K562 (cell line): ENCODE measurements at regions not wholly inside any gene's neighbourhood (a gene's known extent, or its start where the extent isn't known, plus 50 kb on each side); places are given as distances from the start of the nearest gene placed in this dataset.

Source experiments
- ATAC-seq: fragments of 200-7000 bp; cut with Tn5 transposase; 3 replicates; pipeline ENCODE4 v1.9.1; 2020; ENCODE audit warnings: moderate library complexity
- BruUV-seq: library from RNA; stranded (reverse); fragments of 400-500 nt; replicated peaks from 2 replicates; lab custom pipeline; 2021; lab: Mats Ljungman, UMichigan
- CTCF ChIA-PET: fragments of 300-600 bp; formaldehyde crosslinking; extraction: SDS; loops from one replicate; lab custom pipeline; 2021; ENCODE audit warnings: low intra/inter-chr PET ratio; lab: Yijun Ruan, JAX
- POLR2A ChIA-PET: fragments of 300-600, 350-650 bp; sonication (Branson Sonifier 250); formaldehyde crosslinking; extraction: SDS; loops from one replicate; lab custom pipeline; 2021; ENCODE audit warnings: antibody characterized with exemption, inconsistent platforms; lab: Yijun Ruan, JAX
- DNase-seq, 4 experiments: peaks; one replicate each; pipeline versions ENCODE4 v3.0.0 to v3.0.0-alpha.2; 2011 to 2018; ENCODE audit warnings: low spot score in 3 of 4, mixed read lengths in 3 of 4; ENCODE audit errors: extremely low read depth in 1 of 4
- FAIRE-seq: peaks from 2 replicates; lab custom pipeline; 2011; peaks lifted over from hg19 to GRCh38; lab: Jason Lieb, UNC
- H2AFZ ChIP-seq: 2 replicates; pipeline ENCODE4 v1.6.0; 2011; ENCODE audit warnings: low read depth, low read length, control low read depth, inconsistent platforms
- H3K27ac ChIP-seq: fragments of 200-600 bp; 3 replicates; pipeline ENCODE4 v1.8.0; 2011; ENCODE audit warnings: low read depth, mild to moderate bottlenecking, control low read depth, inconsistent platforms, low read length, moderate library complexity, mixed read lengths; ENCODE audit errors: extremely low read depth
- H3K27me3 ChIP-seq, 2 experiments: fragments of 300-600 bp in 1 of 2; 2 replicates in 1 of 2; 3 replicates in 1 of 2; pipeline versions ENCODE4 v1.6.0 to v1.8.0; 2011; ENCODE audit warnings: inconsistent platforms in 2 of 2, low read length in 2 of 2, mild to moderate bottlenecking in 1 of 2, mixed read lengths in 1 of 2, moderate library complexity in 1 of 2; ENCODE audit not compliant: control insufficient read depth in 2 of 2, insufficient read depth in 2 of 2
- H3K36me3 ChIP-seq: fragments of 300-600 bp; 3 replicates; pipeline ENCODE4 v1.8.0; 2011; ENCODE audit warnings: mild to moderate bottlenecking, low read length, inconsistent platforms; ENCODE audit not compliant: control insufficient read depth, insufficient read depth
- H3K4me1 ChIP-seq, 2 experiments: fragments of 200-600 bp in 1 of 2; replicated peaks in 1 of 2; 2 replicates in 1 of 2; 3 replicates in 1 of 2; pipeline versions ENCODE4 v1.5.1 to v1.8.0; 2011; ENCODE audit warnings: inconsistent platforms in 2 of 2, low read length in 2 of 2, mild to moderate bottlenecking in 1 of 2, mixed read lengths in 1 of 2, moderate library complexity in 1 of 2; ENCODE audit not compliant: control insufficient read depth in 2 of 2, insufficient read depth in 2 of 2
- H3K4me2 ChIP-seq: 2 replicates; pipeline ENCODE4 v1.6.1; 2011; ENCODE audit warnings: low read length, control low read depth, inconsistent platforms, mixed read lengths; ENCODE audit not compliant: insufficient read depth
- H3K4me3 ChIP-seq: fragments of 200-600 bp; sonication (generic), shearing (Covaris generic); 2 replicates; pipeline ENCODE4 v1.5.1; 2016; ENCODE audit warnings: control low read depth, inconsistent platforms
- H3K79me2 ChIP-seq: fragments of 200-600 bp; 3 replicates; pipeline ENCODE4 v1.8.0; 2011; ENCODE audit warnings: low read length, inconsistent platforms; ENCODE audit not compliant: control insufficient read depth, insufficient read depth
- H3K9ac ChIP-seq, 2 experiments: 2 replicates each; pipeline versions ENCODE4 v1.6.0 to v1.6.1; 2011; ENCODE audit warnings: low read depth in 2 of 2, low read length in 2 of 2, control low read depth in 1 of 2, inconsistent platforms in 1 of 2, mild to moderate bottlenecking in 1 of 2, mixed read lengths in 1 of 2; ENCODE audit not compliant: insufficient read depth in 1 of 2
- H3K9me1 ChIP-seq: one replicate; pipeline ENCODE4 v1.6.0; 2011; ENCODE audit warnings: inconsistent platforms, mild to moderate bottlenecking, low read length, moderate library complexity; ENCODE audit not compliant: control insufficient read depth, insufficient read depth
- H3K9me3 ChIP-seq: replicated peaks from 2 replicates; pipeline ENCODE4 v1.5.1; 2011; ENCODE audit warnings: low read depth, low read length, inconsistent platforms; ENCODE audit not compliant: control insufficient read depth, insufficient read depth
- H4K20me1 ChIP-seq: replicated peaks from 2 replicates; pipeline ENCODE4 v1.6.1; 2011; ENCODE audit warnings: low read length, inconsistent platforms, mixed read lengths; ENCODE audit not compliant: control insufficient read depth, insufficient read depth
- SMC3 ChIP-seq: conservative IDR thresholded peaks from 2 replicates; pipeline ENCODE4 v1.6.1; 2011; ENCODE audit warnings: low read depth, low read length, improper control_type of control experiment; ENCODE audit not compliant: insufficient read depth
- ZNF41 ChIP-seq: fragments of 250-450 bp; sonication (Bioruptor Pico); conservative IDR thresholded peaks from 2 replicates; pipeline ENCODE4 v1.4.0; 2020; ENCODE audit warnings: mild to moderate bottlenecking
- WGBS: fragments of 100-300 bp; shearing (Covaris generic); methylation state at CpG from one replicate; pipeline ENCODE4 v1.1.6; 2016; ENCODE audit warnings: low coverage, mixed read lengths; ENCODE audit not compliant: insufficient coverage; ENCODE audit errors: missing lambda C conversion rate; 5-methylcytosine and 5-hydroxymethylcytosine counted together
- in situ Hi-C: fragments of 300-500 bp; cut with MboI; formaldehyde crosslinking; loops from 4 replicates; pipeline ENCODE4 v1.15.0; 2018; ENCODE audit warnings: inconsistent platforms, mixed read lengths
- intact Hi-C: fragments of 100-400 bp; cut with micrococcal nuclease; formaldehyde crosslinking; loops from 2 replicates; pipeline ENCODE4 v1.14.2; 2022
- TF ChIP-seq, protein P1 (sequence below): fragments of 250-450 bp; sonication (Bioruptor Pico); IDR thresholded peaks from 2 replicates; pipeline ENCODE4 v1.8.0; 2021; ENCODE audit warnings: borderline replicate concordance, mild to moderate bottlenecking, moderate library complexity; ENCODE audit not compliant: poor library complexity, severe bottlenecking
- TF ChIP-seq, protein P2 (sequence below): fragments of 450-650 bp; formaldehyde crosslinking; IDR thresholded peaks from 2 replicates; pipeline ENCODE4 v1.4.0; 2022; ENCODE audit warnings: missing genetic modification characterization
- TF ChIP-seq, protein P3 (sequence below): IDR thresholded peaks from 2 replicates; pipeline ENCODE4 v1.6.1; 2012; ENCODE audit warnings: low read depth, low read length, improper control_type of control experiment, borderline replicate concordance
- TF ChIP-seq, protein P4 (sequence below): fragments of 450-650 bp; IDR thresholded peaks from 2 replicates; pipeline ENCODE4 v1.6.1; 2017; ENCODE audit warnings: mild to moderate bottlenecking, moderate library complexity
- TF ChIP-seq, protein P5 (sequence below): fragments of 250-450 bp; sonication (Bioruptor Pico); IDR thresholded peaks from 2 replicates; pipeline ENCODE4 v1.8.0; 2021; ENCODE audit warnings: moderate library complexity, mild to moderate bottlenecking, inconsistent platforms
- TF ChIP-seq, protein P6 (sequence below): fragments of 250-450 bp; sonication (Bioruptor Pico); IDR thresholded peaks from 2 replicates; pipeline ENCODE4 v1.5.0; 2022; ENCODE audit warnings: mild to moderate bottlenecking
- TF ChIP-seq, protein P7 (sequence below), 3 experiments: IDR thresholded peaks in 2 of 3; conservative IDR thresholded peaks in 1 of 3; 2 replicates each; pipeline ENCODE4 v1.5.1; 2011 to 2012; ENCODE audit warnings: low read length in 3 of 3, mild to moderate bottlenecking in 3 of 3, control low read depth in 2 of 3, improper control_type of control experiment in 1 of 3, inconsistent platforms in 1 of 3, low read depth in 1 of 3, mixed read lengths in 1 of 3, moderate library complexity in 1 of 3; ENCODE audit not compliant: insufficient read depth in 2 of 3

DNA sequence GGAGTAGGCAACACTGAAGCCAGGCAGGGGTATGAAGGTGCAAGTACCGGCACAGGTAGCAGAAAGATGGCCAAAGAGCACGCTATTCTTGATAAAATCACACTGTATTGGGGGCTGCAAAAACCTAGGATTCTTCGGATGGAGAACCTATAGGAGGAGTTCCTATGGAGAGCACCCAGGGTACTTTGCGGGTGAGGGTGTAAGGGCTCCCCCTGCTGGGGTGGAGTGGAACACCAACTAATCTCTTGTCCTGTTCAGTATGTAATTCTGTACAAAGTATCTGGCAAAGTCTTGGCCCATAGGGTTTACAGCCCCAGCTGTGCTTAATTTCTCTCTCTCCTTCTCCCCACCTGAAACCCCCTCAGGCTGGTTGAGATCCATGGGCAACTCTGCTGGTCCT, 393.1 kb upstream of the ASIC2 start (continued):
- no peak for TF ChIP-seq ZNF41 (CRISPR knock-in tag)
- TF ChIP-seq, protein P1, sequence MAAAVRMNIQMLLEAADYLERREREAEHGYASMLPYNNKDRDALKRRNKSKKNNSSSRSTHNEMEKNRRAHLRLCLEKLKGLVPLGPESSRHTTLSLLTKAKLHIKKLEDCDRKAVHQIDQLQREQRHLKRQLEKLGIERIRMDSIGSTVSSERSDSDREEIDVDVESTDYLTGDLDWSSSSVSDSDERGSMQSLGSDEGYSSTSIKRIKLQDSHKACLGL: no peak
- 0 out of 2 replicates have a peak, but pooled peaks have one; percentile 5 for TF ChIP-seq SMC3

DNA sequence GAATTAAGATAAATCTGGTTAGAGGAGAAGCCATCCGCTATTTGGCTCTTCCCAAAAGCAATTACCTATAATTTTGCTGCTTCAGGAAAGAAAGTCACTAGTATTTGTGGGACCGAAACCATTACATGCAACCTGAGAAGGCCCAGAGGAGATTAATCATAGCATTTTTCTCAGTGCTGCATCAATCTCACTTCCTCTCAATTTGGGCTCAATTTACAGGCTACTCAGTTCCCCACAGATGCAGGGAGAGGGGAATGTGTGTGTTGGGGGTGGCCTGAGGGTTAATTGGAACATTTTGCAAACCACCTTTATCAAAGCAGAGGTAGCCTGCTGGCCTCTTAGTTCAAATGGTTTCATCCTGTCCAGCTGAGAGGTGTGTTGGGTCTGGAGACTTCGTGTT, 394.7 kb upstream of the ASIC2 start:
- in situ Hi-C loops (no loop called here), intact Hi-C loops (no loop called here)
- Histone ChIP-seq H3K9me3 (no peaks in the 10 kb centered on the region), H3K4me2 (no peak overlapping the region), H4K20me1 (no peaks in the 10 kb centered on the region), H3K27ac (no peak overlapping the region), H3K4me1 (no peaks in the 10 kb centered on the region), H3K9ac (no peak overlapping the region), H3K27me3 (peaks cover 0 to 2% of the 10 kb centered on the region in 2 experiments; a peak in 2 of 5 replicates), H2AFZ (no peak overlapping the region), H3K36me3 (no peaks in the 10 kb centered on the region), H3K79me2 (no peaks in the 10 kb centered on the region), H3K4me3 (no peak overlapping the region), H3K9me1 (no peaks in the 10 kb centered on the region)
- ChIA-PET CTCF (no interaction called here), POLR2A (no interaction called here)
- DNase-seq (no peak), FAIRE-seq (no peak), ATAC-seq (no peak)
- 0% methylated on average over 3 of the region's 3 CpGs for WGBS
- BruUV-seq: no TSS peak
- TF ChIP-seq, protein P2, sequence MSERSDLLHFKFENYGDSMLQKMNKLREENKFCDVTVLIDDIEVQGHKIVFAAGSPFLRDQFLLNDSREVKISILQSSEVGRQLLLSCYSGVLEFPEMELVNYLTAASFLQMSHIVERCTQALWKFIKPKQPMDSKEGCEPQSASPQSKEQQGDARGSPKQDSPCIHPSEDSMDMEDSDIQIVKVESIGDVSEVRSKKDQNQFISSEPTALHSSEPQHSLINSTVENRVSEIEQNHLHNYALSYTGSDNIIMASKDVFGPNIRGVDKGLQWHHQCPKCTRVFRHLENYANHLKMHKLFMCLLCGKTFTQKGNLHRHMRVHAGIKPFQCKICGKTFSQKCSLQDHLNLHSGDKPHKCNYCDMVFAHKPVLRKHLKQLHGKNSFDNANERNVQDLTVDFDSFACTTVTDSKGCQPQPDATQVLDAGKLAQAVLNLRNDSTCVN (CRISPR knock-in tag): no peak
- TF ChIP-seq, protein P3, sequence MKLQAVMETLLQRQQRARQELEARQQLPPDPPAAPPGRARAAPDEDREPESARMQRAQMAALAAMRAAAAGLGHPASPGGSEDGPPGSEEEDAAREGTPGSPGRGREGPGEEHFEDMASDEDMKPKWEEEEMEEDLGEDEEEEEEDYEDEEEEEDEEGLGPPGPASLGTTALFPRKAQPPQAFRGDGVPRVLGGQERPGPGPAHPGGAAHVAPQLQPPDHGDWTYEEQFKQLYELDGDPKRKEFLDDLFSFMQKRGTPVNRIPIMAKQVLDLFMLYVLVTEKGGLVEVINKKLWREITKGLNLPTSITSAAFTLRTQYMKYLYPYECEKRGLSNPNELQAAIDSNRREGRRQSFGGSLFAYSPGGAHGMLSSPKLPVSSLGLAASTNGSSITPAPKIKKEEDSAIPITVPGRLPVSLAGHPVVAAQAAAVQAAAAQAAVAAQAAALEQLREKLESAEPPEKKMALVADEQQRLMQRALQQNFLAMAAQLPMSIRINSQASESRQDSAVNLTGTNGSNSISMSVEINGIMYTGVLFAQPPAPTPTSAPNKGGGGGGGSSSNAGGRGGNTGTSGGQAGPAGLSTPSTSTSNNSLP: no peak
- TF ChIP-seq, protein P4, sequence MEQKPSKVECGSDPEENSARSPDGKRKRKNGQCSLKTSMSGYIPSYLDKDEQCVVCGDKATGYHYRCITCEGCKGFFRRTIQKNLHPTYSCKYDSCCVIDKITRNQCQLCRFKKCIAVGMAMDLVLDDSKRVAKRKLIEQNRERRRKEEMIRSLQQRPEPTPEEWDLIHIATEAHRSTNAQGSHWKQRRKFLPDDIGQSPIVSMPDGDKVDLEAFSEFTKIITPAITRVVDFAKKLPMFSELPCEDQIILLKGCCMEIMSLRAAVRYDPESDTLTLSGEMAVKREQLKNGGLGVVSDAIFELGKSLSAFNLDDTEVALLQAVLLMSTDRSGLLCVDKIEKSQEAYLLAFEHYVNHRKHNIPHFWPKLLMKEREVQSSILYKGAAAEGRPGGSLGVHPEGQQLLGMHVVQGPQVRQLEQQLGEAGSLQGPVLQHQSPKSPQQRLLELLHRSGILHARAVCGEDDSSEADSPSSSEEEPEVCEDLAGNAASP: no peak
- TF ChIP-seq, protein P5, sequence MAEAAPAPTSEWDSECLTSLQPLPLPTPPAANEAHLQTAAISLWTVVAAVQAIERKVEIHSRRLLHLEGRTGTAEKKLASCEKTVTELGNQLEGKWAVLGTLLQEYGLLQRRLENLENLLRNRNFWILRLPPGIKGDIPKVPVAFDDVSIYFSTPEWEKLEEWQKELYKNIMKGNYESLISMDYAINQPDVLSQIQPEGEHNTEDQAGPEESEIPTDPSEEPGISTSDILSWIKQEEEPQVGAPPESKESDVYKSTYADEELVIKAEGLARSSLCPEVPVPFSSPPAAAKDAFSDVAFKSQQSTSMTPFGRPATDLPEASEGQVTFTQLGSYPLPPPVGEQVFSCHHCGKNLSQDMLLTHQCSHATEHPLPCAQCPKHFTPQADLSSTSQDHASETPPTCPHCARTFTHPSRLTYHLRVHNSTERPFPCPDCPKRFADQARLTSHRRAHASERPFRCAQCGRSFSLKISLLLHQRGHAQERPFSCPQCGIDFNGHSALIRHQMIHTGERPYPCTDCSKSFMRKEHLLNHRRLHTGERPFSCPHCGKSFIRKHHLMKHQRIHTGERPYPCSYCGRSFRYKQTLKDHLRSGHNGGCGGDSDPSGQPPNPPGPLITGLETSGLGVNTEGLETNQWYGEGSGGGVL (CRISPR knock-in tag): no peak
- no peak for TF ChIP-seq ZNF41 (CRISPR knock-in tag)
- TF ChIP-seq, protein P6, sequence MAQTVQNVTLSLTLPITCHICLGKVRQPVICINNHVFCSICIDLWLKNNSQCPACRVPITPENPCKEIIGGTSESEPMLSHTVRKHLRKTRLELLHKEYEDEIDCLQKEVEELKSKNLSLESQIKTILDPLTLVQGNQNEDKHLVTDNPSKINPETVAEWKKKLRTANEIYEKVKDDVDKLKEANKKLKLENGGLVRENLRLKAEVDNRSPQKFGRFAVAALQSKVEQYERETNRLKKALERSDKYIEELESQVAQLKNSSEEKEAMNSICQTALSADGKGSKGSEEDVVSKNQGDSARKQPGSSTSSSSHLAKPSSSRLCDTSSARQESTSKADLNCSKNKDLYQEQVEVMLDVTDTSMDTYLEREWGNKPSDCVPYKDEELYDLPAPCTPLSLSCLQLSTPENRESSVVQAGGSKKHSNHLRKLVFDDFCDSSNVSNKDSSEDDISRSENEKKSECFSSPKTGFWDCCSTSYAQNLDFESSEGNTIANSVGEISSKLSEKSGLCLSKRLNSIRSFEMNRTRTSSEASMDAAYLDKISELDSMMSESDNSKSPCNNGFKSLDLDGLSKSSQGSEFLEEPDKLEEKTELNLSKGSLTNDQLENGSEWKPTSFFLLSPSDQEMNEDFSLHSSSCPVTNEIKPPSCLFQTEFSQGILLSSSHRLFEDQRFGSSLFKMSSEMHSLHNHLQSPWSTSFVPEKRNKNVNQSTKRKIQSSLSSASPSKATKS (CRISPR knock-in tag): no peak
- TF ChIP-seq, protein P7, sequence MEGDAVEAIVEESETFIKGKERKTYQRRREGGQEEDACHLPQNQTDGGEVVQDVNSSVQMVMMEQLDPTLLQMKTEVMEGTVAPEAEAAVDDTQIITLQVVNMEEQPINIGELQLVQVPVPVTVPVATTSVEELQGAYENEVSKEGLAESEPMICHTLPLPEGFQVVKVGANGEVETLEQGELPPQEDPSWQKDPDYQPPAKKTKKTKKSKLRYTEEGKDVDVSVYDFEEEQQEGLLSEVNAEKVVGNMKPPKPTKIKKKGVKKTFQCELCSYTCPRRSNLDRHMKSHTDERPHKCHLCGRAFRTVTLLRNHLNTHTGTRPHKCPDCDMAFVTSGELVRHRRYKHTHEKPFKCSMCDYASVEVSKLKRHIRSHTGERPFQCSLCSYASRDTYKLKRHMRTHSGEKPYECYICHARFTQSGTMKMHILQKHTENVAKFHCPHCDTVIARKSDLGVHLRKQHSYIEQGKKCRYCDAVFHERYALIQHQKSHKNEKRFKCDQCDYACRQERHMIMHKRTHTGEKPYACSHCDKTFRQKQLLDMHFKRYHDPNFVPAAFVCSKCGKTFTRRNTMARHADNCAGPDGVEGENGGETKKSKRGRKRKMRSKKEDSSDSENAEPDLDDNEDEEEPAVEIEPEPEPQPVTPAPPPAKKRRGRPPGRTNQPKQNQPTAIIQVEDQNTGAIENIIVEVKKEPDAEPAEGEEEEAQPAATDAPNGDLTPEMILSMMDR (IDR thresholded peaks at IDR 0.05 in 2 of 3, conservative IDR thresholded peaks at IDR 0.05 in 1 of 3; ENCODE audit: insufficient read depth in 2 of 3, low read depth in 1 of 3, low read length in 3 of 3): no peak
